ENCODE measurements at regions not wholly inside any gene's neighbourhood (a gene's known extent, or its start where the extent isn't known, plus 50 kb on each side); places are given as distances from the start of the nearest gene placed in this dataset.

- TF ChIP-seq PRDM1 (tag by site-specific recombination; IDR thresholded peaks at IDR 0.05) (no peak), BCL6B (tag by site-specific recombination; IDR thresholded peaks at IDR 0.05) (no peak; the same call in 1 of the 2 replicates), OSR2 (tag by site-specific recombination; IDR thresholded peaks at IDR 0.05) (no peak), ZNF311 (tag by site-specific recombination; IDR thresholded peaks at IDR 0.05; ENCODE audit: borderline replicate concordance) (no peak), ZNF354C (tag by site-specific recombination; IDR thresholded peaks at IDR 0.05; ENCODE audit: borderline replicate concordance, low read depth) (no peak), ZFHX2 (tag by site-specific recombination; conservative IDR thresholded peaks at IDR 0.05) (peak; percentile 64), EGR2 (tag by site-specific recombination; IDR thresholded peaks at IDR 0.05; ENCODE audit: low read depth) (peak; percentile 84), ATF2 (tag by site-specific recombination; IDR thresholded peaks at IDR 0.05; ENCODE audit: low read depth) (no peak), ZNF549 (tag by site-specific recombination; IDR thresholded peaks at IDR 0.05) (no peak), ZNF19 (tag by site-specific recombination; IDR thresholded peaks at IDR 0.05; ENCODE audit: low read depth) (no peak), ZBTB21 (tag by site-specific recombination; IDR thresholded peaks at IDR 0.05) (no peak), ZNF157 (tag by site-specific recombination; IDR thresholded peaks at IDR 0.05) (no peak), ZNF146 (tag by site-specific recombination; IDR thresholded peaks at IDR 0.05) (no peak), ZNF174 (tag by site-specific recombination; IDR thresholded peaks at IDR 0.05) (no peak), IKZF3 (tag by site-specific recombination; IDR thresholded peaks at IDR 0.05) (no peak), ZNF701 (tag by site-specific recombination; IDR thresholded peaks at IDR 0.05) (no peak), YY1 (tag by site-specific recombination; IDR thresholded peaks at IDR 0.05) (no peak), ZNF394 (tag by site-specific recombination; IDR thresholded peaks at IDR 0.05; ENCODE audit: borderline replicate concordance) (no peak), ZNF280D (tag by site-specific recombination; IDR thresholded peaks at IDR 0.05) (0 out of 2 replicates have a peak, but pooled peaks have one; percentile 2), ZNF366 (tag by site-specific recombination; conservative IDR thresholded peaks at IDR 0.05) (no peak), ZNF10 (tag by site-specific recombination; IDR thresholded peaks at IDR 0.05) (no peak), ZNF561 (tag by site-specific recombination; IDR thresholded peaks at IDR 0.05; ENCODE audit: borderline replicate concordance) (no peak), HOXC10 (CRISPR knock-in tag; IDR thresholded peaks at IDR 0.05) (no peak)
- TF ChIP-seq, protein P1, sequence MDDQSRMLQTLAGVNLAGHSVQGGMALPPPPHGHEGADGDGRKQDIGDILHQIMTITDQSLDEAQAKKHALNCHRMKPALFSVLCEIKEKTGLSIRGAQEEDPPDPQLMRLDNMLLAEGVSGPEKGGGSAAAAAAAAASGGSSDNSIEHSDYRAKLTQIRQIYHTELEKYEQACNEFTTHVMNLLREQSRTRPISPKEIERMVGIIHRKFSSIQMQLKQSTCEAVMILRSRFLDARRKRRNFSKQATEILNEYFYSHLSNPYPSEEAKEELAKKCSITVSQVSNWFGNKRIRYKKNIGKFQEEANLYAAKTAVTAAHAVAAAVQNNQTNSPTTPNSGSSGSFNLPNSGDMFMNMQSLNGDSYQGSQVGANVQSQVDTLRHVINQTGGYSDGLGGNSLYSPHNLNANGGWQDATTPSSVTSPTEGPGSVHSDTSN (CRISPR knock-in tag; IDR thresholded peaks at IDR 0.05): no peak
- TF ChIP-seq, protein P2, sequence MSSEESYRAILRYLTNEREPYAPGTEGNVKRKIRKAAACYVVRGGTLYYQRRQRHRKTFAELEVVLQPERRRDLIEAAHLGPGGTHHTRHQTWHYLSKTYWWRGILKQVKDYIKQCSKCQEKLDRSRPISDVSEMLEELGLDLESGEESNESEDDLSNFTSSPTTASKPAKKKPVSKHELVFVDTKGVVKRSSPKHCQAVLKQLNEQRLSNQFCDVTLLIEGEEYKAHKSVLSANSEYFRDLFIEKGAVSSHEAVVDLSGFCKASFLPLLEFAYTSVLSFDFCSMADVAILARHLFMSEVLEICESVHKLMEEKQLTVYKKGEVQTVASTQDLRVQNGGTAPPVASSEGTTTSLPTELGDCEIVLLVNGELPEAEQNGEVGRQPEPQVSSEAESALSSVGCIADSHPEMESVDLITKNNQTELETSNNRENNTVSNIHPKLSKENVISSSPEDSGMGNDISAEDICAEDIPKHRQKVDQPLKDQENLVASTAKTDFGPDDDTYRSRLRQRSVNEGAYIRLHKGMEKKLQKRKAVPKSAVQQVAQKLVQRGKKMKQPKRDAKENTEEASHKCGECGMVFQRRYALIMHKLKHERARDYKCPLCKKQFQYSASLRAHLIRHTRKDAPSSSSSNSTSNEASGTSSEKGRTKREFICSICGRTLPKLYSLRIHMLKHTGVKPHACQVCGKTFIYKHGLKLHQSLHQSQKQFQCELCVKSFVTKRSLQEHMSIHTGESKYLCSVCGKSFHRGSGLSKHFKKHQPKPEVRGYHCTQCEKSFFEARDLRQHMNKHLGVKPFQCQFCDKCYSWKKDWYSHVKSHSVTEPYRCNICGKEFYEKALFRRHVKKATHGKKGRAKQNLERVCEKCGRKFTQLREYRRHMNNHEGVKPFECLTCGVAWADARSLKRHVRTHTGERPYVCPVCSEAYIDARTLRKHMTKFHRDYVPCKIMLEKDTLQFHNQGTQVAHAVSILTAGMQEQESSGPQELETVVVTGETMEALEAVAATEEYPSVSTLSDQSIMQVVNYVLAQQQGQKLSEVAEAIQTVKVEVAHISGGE (tag by site-specific recombination; conservative IDR thresholded peaks at IDR 0.05; ENCODE audit: low read depth): no peak
- no peak overlapping the region for H3K27ac ChIP-seq (ENCODE audit: extremely low read depth, low read depth, low read length)
- POLR2A ChIA-PET: no interaction called here
- peaks cover 0 to 10% of the 10 kb centered on the region in 2 experiments; a peak in 1 of 3 replicates for H3K36me3 ChIP-seq (ENCODE audit: control insufficient read depth in 2 of 2, insufficient read depth in 1 of 2, low read length in 2 of 2)
- no peak overlapping the region for H3K4me3 ChIP-seq (ENCODE audit: low read depth, low read length)
- CTCF ChIA-PET: no interaction called here
- H3K4me1 ChIP-seq (ENCODE audit: control insufficient read depth, insufficient read depth, low read length): no peaks in the 10 kb centered on the region
- H3K9me3 ChIP-seq (ENCODE audit: control insufficient read depth, insufficient read depth, low read depth, low read length): no peaks in the 10 kb centered on the region
Measured at GRCh38 chr19:30288911-30289310, 83.3 kb upstream of the ZNF536 start.
